B cell (primary cell): ENCODE measurements at regions not wholly inside any gene's neighbourhood (a gene's known extent, or its start where the extent isn't known, plus 50 kb on each side); places are given as distances from the start of the nearest gene placed in this dataset.

Experiments used
- ATAC-seq: fragments of 200-7000 bp; cut with Tn5 transposase; one replicate; pipeline ENCODE4 v1.10.0; 2021; ENCODE audit warnings: low read depth, mild to moderate bottlenecking, moderate number of reproducible peaks, moderate library complexity
- CTCF ChIA-PET: fragments of 350-600 bp; sonication (Branson Sonifier 250); formaldehyde crosslinking; loops from one replicate; lab custom pipeline; 2021; ENCODE audit warnings: antibody characterized with exemption, inconsistent platforms; lab: Charles Lee
- POLR2A ChIA-PET: fragments of 350-600 bp; sonication (Branson Sonifier 250); formaldehyde crosslinking; loops from one replicate; lab custom pipeline; 2021; ENCODE audit warnings: antibody characterized with exemption; lab: Charles Lee
- DNase-seq: peaks from one replicate; pipeline ENCODE4 v3.0.0; 2013
- H2AFZ ChIP-seq: 2 replicates; pipeline ENCODE4 v1.6.1; 2012; ENCODE audit warnings: mild to moderate bottlenecking, low read depth, low read length; ENCODE audit not compliant: insufficient read depth, poor library complexity, severe bottlenecking
- H3K27ac ChIP-seq, 2 donors: 1 replicate in 1 of 2; 2 replicates in 1 of 2; pipeline ENCODE4 v1.5.1; 2012 to 2013; ENCODE audit warnings: low read length in 2 of 2, mild to moderate bottlenecking in 2 of 2, moderate library complexity in 1 of 2
- H3K27me3 ChIP-seq, 4 experiments: fragments of 200-600 bp in 1 of 4; sonication (generic) in 1 of 4; replicated peaks in 1 of 4; 1 replicate in 2 of 4; 2 replicates in 2 of 4; pipeline versions ENCODE4 v1.6.1 to v1.7.0; 2013 to 2016; ENCODE audit warnings: low read length in 3 of 4, mild to moderate bottlenecking in 2 of 4, mixed read lengths in 1 of 4, moderate library complexity in 1 of 4; ENCODE audit not compliant: insufficient read depth in 4 of 4, control insufficient read depth in 3 of 4; ENCODE audit errors: control extremely low read depth in 1 of 4
- H3K36me3 ChIP-seq, 2 experiments: replicated peaks in 1 of 2; 1 replicate in 1 of 2; 2 replicates in 1 of 2; pipeline versions ENCODE4 v1.6.1 to v1.7.1; 2013; ENCODE audit warnings: low read length in 1 of 2; ENCODE audit not compliant: insufficient read depth in 2 of 2, control insufficient read depth in 1 of 2; ENCODE audit errors: control extremely low read depth in 1 of 2, extremely low read depth in 1 of 2
- H3K4me1 ChIP-seq, 2 donors: fragments of 200-600 bp in 1 of 2; sonication (generic) in 1 of 2; 1 replicate in 1 of 2; 2 replicates in 1 of 2; pipeline versions ENCODE4 v1.5.1 to v1.6.1; 2013 to 2017; ENCODE audit warnings: low read length in 2 of 2; ENCODE audit not compliant: control insufficient read depth in 2 of 2, insufficient read depth in 2 of 2
- H3K4me2 ChIP-seq: replicated peaks from 2 replicates; pipeline ENCODE3; 2012; ENCODE audit warnings: mild to moderate bottlenecking, low read depth, low read length; ENCODE audit not compliant: poor library complexity, severe bottlenecking
- H3K4me3 ChIP-seq, 5 experiments: fragments of 200-600 bp in 1 of 5; sonication (generic) in 1 of 5; 1 replicate in 3 of 5; 2 replicates in 2 of 5; pipeline versions ENCODE4 v1.5.1 to v1.7.0; 2011 to 2016; ENCODE audit warnings: low read length in 4 of 5, mild to moderate bottlenecking in 4 of 5, low read depth in 2 of 5, control low read depth in 1 of 5, moderate library complexity in 1 of 5; ENCODE audit not compliant: insufficient read depth in 1 of 5; ENCODE audit errors: control extremely low read depth in 1 of 5, extremely low read depth in 1 of 5
- H3K79me2 ChIP-seq: fragments of 200-600 bp; sonication (generic); one replicate; pipeline ENCODE4 v1.6.0; 2016; ENCODE audit warnings: low read length; ENCODE audit not compliant: control insufficient read depth, insufficient read depth
- H3K9ac ChIP-seq: fragments of 200-600 bp; sonication (generic); 2 replicates; pipeline ENCODE4 v1.6.1; 2017; ENCODE audit warnings: mild to moderate bottlenecking, low read length, moderate library complexity
- H3K9me3 ChIP-seq, 3 donors: one replicate each; pipeline versions ENCODE4 v1.6.1 to v1.7.1; 2013; ENCODE audit warnings: low read length in 2 of 3; ENCODE audit not compliant: control insufficient read depth in 2 of 3, insufficient read depth in 1 of 3; ENCODE audit errors: control extremely low read depth in 1 of 3
- H4K20me1 ChIP-seq: 2 replicates; pipeline ENCODE4 v1.6.0; 2012; ENCODE audit warnings: mild to moderate bottlenecking, low read length; ENCODE audit not compliant: insufficient read depth, control insufficient read depth, poor library complexity, severe bottlenecking
- H3K27ac Mint-ChIP-seq: one replicate; pipeline ENCODE4 v1.8.0; 2021; ENCODE audit warnings: mixed read lengths
- H3K27me3 Mint-ChIP-seq: one replicate; pipeline ENCODE4 v1.8.0; 2021; ENCODE audit warnings: mixed read lengths
- H3K4me1 Mint-ChIP-seq: one replicate; pipeline ENCODE4 v1.8.0; 2021; ENCODE audit warnings: mixed read lengths
- H3K4me3 Mint-ChIP-seq: one replicate; pipeline ENCODE4 v1.8.0; 2021; ENCODE audit warnings: mixed read lengths
- H3K9me3 Mint-ChIP-seq: one replicate; pipeline ENCODE4 v1.8.0; 2022; ENCODE audit warnings: mixed read lengths; ENCODE audit not compliant: insufficient read depth
- EZH2 ChIP-seq: IDR thresholded peaks from 2 replicates; pipeline ENCODE4 v1.6.1; 2012; ENCODE audit warnings: borderline replicate concordance, low read depth, mild to moderate bottlenecking, moderate library complexity, low read length; ENCODE audit not compliant: insufficient read depth, poor library complexity, severe bottlenecking
- WGBS: methylation state at CpG from one replicate; pipeline ENCODE4 v1.1.5; 2013; ENCODE audit warnings: missing lambda C conversion rate; ENCODE audit not compliant: insufficient coverage; 5-methylcytosine and 5-hydroxymethylcytosine counted together
- intact Hi-C: fragments of 100-400 bp; cut with micrococcal nuclease; formaldehyde crosslinking; loops from one replicate; pipeline ENCODE4 v1.10.0; 2022
- TF ChIP-seq, protein P1 (sequence below): fragments of 200-600 bp; IDR thresholded peaks from one replicate; pipeline ENCODE4 v1.8.0; 2022; ENCODE audit warnings: antibody characterized with exemption, mild to moderate bottlenecking

- Histone ChIP-seq H3K4me3 (no peak overlapping the region), H3K4me2 (no peak overlapping the region), H3K9me3 (no peaks in the 10 kb centered on the region), H3K27ac (no peak overlapping the region), H3K27me3 (no peaks in the 10 kb centered on the region), H3K79me2 (no peaks in the 10 kb centered on the region), H4K20me1 (no peaks in the 10 kb centered on the region), H3K4me1 (no peaks in the 10 kb centered on the region), H2AFZ (no peak overlapping the region), H3K36me3 (no peaks in the 10 kb centered on the region), H3K9ac (no peak overlapping the region)
- POLR2A ChIA-PET: no interaction called here
- H3K4me3 Mint-ChIP-seq: no peak overlapping the region
- intact Hi-C loops: no loop called here
- ATAC-seq: no peak
- no peaks in the 10 kb centered on the region for H3K27me3 Mint-ChIP-seq
- no peak for DNase-seq
- no peaks in the 10 kb centered on the region for H3K4me1 Mint-ChIP-seq
- WGBS: 95% methylated on average over 6 of the region's 7 CpGs
- TF ChIP-seq, protein P1, sequence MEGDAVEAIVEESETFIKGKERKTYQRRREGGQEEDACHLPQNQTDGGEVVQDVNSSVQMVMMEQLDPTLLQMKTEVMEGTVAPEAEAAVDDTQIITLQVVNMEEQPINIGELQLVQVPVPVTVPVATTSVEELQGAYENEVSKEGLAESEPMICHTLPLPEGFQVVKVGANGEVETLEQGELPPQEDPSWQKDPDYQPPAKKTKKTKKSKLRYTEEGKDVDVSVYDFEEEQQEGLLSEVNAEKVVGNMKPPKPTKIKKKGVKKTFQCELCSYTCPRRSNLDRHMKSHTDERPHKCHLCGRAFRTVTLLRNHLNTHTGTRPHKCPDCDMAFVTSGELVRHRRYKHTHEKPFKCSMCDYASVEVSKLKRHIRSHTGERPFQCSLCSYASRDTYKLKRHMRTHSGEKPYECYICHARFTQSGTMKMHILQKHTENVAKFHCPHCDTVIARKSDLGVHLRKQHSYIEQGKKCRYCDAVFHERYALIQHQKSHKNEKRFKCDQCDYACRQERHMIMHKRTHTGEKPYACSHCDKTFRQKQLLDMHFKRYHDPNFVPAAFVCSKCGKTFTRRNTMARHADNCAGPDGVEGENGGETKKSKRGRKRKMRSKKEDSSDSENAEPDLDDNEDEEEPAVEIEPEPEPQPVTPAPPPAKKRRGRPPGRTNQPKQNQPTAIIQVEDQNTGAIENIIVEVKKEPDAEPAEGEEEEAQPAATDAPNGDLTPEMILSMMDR: no peak
- TF ChIP-seq EZH2: no peak
- no peak overlapping the region for H3K27ac Mint-ChIP-seq
- CTCF ChIA-PET: no interaction called here
- no peaks in the 10 kb centered on the region for H3K9me3 Mint-ChIP-seq
Measured at GRCh38 chr6:134846031-134846430, 103.9 kb downstream of the ALDH8A1 start.

DNA sequence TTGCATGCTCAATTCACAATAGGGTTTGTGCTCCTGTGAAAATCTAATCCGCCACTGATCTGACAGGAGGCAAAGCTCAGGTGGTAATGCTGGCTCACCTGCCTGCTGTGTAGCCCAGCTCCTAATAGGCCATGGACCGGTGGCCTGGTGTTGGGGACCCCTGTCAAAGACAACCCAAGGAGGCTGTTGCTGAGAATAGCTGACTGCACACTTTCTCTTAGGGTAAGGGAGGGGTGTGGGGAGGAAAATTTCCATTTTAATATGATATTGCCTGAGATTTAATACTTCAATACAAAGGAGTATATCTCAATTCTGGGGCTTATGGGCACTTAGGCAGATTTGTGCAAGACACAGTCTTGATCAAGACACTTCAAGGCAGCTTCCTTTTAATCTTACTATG is 105.8 kb downstream of the ALDH8A1 start:
- H3K79me2 ChIP-seq: no peaks in the 10 kb centered on the region
- no peaks in the 10 kb centered on the region for H4K20me1 ChIP-seq
- 100% methylated on average over 2 of the region's 2 CpGs for WGBS
- no peaks in the 10 kb centered on the region for H3K36me3 ChIP-seq
- no peaks in the 10 kb centered on the region for H3K4me1 Mint-ChIP-seq
- DNase-seq (no peak), ATAC-seq (no peak)
- H2AFZ ChIP-seq: no peak overlapping the region
- CTCF ChIA-PET: no interaction called here
- H3K27ac Mint-ChIP-seq: no peak overlapping the region
- intact Hi-C loops: no loop called here
- no peak overlapping the region for H3K4me3 Mint-ChIP-seq
- no peaks in the 10 kb centered on the region for H3K9me3 ChIP-seq
- no peak overlapping the region for H3K27ac ChIP-seq
- POLR2A ChIA-PET: no interaction called here
- H3K9me3 Mint-ChIP-seq: no peaks in the 10 kb centered on the region
- H3K4me3 ChIP-seq: no peak overlapping the region
- H3K4me1 ChIP-seq: no peaks in the 10 kb centered on the region
- TF ChIP-seq, protein P1: no peak
- no peak overlapping the region for H3K4me2 ChIP-seq
- H3K27me3 ChIP-seq: no peaks in the 10 kb centered on the region
- H3K9ac ChIP-seq: no peak overlapping the region
- H3K27me3 Mint-ChIP-seq: no peaks in the 10 kb centered on the region
